ENCODE measurements at regions not wholly inside any gene's neighbourhood (a gene's known extent, or its start where the extent isn't known, plus 50 kb on each side); places are given as distances from the start of the nearest gene placed in this dataset.
"Not testable (repeated sequence)": the region's sequence is repeated elsewhere in the genome, so short reads cannot be mapped to it uniquely, and the experiment has no call there.

GRCh38 chr1:121586369-121587229, 401.8 kb downstream of the SRGAP2C start:
- no peaks in the 10 kb centered on the region for H3K4me1 Mint-ChIP-seq (ENCODE audit: low read depth)
- no peak overlapping the region for H3K27ac Mint-ChIP-seq (ENCODE audit: unreplicated experiment)
- TF ChIP-seq CTCF (IDR thresholded peaks at IDR 0.05): no peak
- H3K4me3 Mint-ChIP-seq (ENCODE audit: unreplicated experiment): no peak overlapping the region
- no peaks in the 10 kb centered on the region for H3K27me3 Mint-ChIP-seq (ENCODE audit: low read depth)
- peaks cover 5% of the 10 kb centered on the region for H3K36me3 Mint-ChIP-seq (ENCODE audit: low read depth)
- H3K9me3 Mint-ChIP-seq (ENCODE audit: low read depth): peaks cover 22% of the 10 kb centered on the region
- no peak for DNase-seq (ENCODE audit: low spot score)

- TF ChIP-seq CTCF (IDR thresholded peaks at IDR 0.05): no peak
- no peak for DNase-seq (ENCODE audit: low spot score)
- Mint-ChIP-seq H3K4me1 (ENCODE audit: low read depth) (no peaks in the 10 kb centered on the region), H3K9me3 (ENCODE audit: low read depth) (peaks cover 16% of the 10 kb centered on the region), H3K4me3 (ENCODE audit: unreplicated experiment) (no peak overlapping the region), H3K27me3 (ENCODE audit: low read depth) (no peaks in the 10 kb centered on the region), H3K27ac (ENCODE audit: unreplicated experiment) (no peak overlapping the region), H3K36me3 (ENCODE audit: low read depth) (peaks cover 5% of the 10 kb centered on the region)
These were observed 402.4 kb downstream of the SRGAP2C start for GRCh38 chr1:121587230-121587569.

GRCh38 chr1:121587777-121588176, 403.0 kb downstream of the SRGAP2C start:
- no peak for TF ChIP-seq CTCF (IDR thresholded peaks at IDR 0.05)
- Mint-ChIP-seq H3K36me3 (ENCODE audit: low read depth) (peaks cover 5% of the 10 kb centered on the region), H3K4me1 (ENCODE audit: low read depth) (no peaks in the 10 kb centered on the region), H3K27ac (ENCODE audit: unreplicated experiment) (no peak overlapping the region), H3K9me3 (ENCODE audit: low read depth) (peaks cover 10% of the 10 kb centered on the region), H3K27me3 (ENCODE audit: low read depth) (no peaks in the 10 kb centered on the region), H3K4me3 (ENCODE audit: unreplicated experiment) (no peak overlapping the region)
- DNase-seq (ENCODE audit: low spot score): no peak

- Mint-ChIP-seq H3K4me3 (ENCODE audit: unreplicated experiment) (no peak overlapping the region), H3K4me1 (ENCODE audit: low read depth) (no peaks in the 10 kb centered on the region), H3K9me3 (ENCODE audit: low read depth) (no peaks in the 10 kb centered on the region), H3K36me3 (ENCODE audit: low read depth) (no peaks in the 10 kb centered on the region), H3K27ac (ENCODE audit: unreplicated experiment) (no peak overlapping the region), H3K27me3 (ENCODE audit: low read depth) (no peaks in the 10 kb centered on the region)
- no peak for DNase-seq (ENCODE audit: low spot score)
- no peak for TF ChIP-seq CTCF (IDR thresholded peaks at IDR 0.05)
These were observed 409.3 kb downstream of the SRGAP2C start for GRCh38 chr1:121594096-121594495.

GRCh38 chr1:121595089-121595488, 410.3 kb downstream of the SRGAP2C start:
- Mint-ChIP-seq H3K27me3 (ENCODE audit: low read depth) (no peaks in the 10 kb centered on the region), H3K27ac (ENCODE audit: unreplicated experiment) (no peak overlapping the region), H3K4me3 (ENCODE audit: unreplicated experiment) (no peak overlapping the region), H3K36me3 (ENCODE audit: low read depth) (no peaks in the 10 kb centered on the region), H3K9me3 (ENCODE audit: low read depth) (peaks cover 7% of the 10 kb centered on the region), H3K4me1 (ENCODE audit: low read depth) (no peaks in the 10 kb centered on the region)
- TF ChIP-seq CTCF (IDR thresholded peaks at IDR 0.05): no peak
- DNase-seq (ENCODE audit: low spot score): no peak

- H3K9me3 Mint-ChIP-seq (ENCODE audit: low read depth): peaks cover 22% of the 10 kb centered on the region
- H3K36me3 Mint-ChIP-seq (ENCODE audit: low read depth); H3K27me3 Mint-ChIP-seq (ENCODE audit: low read depth): not testable (repeated sequence)
These were observed 420.2 kb downstream of the SRGAP2C start for GRCh38 chr1:121604843-121605444.

GRCh38 chr1:121607499-121607898, 422.7 kb downstream of the SRGAP2C start:
- DNase-seq (ENCODE audit: low spot score); H3K27me3 Mint-ChIP-seq (ENCODE audit: low read depth): not testable (repeated sequence)

More at GRCh38 chr1:121604843-121605444, 420.2 kb downstream of the SRGAP2C start:
- not testable (repeated sequence) for H3K4me1 Mint-ChIP-seq (ENCODE audit: low read depth); H3K27ac Mint-ChIP-seq (ENCODE audit: unreplicated experiment); H3K4me3 Mint-ChIP-seq (ENCODE audit: unreplicated experiment); DNase-seq (ENCODE audit: low spot score)

More at GRCh38 chr1:121607499-121607898, 422.7 kb downstream of the SRGAP2C start:
- H3K36me3 Mint-ChIP-seq (ENCODE audit: low read depth); H3K27ac Mint-ChIP-seq (ENCODE audit: unreplicated experiment); H3K9me3 Mint-ChIP-seq (ENCODE audit: low read depth); H3K4me3 Mint-ChIP-seq (ENCODE audit: unreplicated experiment); H3K4me1 Mint-ChIP-seq (ENCODE audit: low read depth): not testable (repeated sequence)

All from chondrocyte (in vitro differentiated cells).